Liver (tissue), 3 donors: ENCODE measurements at regions not wholly inside any gene's neighbourhood (a gene's known extent, or its start where the extent isn't known, plus 50 kb on each side); places are given as distances from the start of the nearest gene placed in this dataset.

Source experiments
- NR2F2 ChIP-seq: IDR thresholded peaks from 2 replicates; pipeline ENCODE4 v1.6.1; 2016; ENCODE audit warnings: antibody characterized with exemption
- SP1 ChIP-seq: IDR thresholded peaks from 2 replicates; pipeline ENCODE4 v1.6.1; 2018; ENCODE audit warnings: antibody characterized with exemption, mild to moderate bottlenecking
- TAF1 ChIP-seq: conservative IDR thresholded peaks from 2 replicates; pipeline ENCODE4 v1.6.1; 2016; ENCODE audit warnings: antibody characterized with exemption, mild to moderate bottlenecking
- TF ChIP-seq, protein P1 (sequence below): fragments of 150-350 bp; IDR thresholded peaks from 2 replicates; pipeline ENCODE4 v1.5.1; 2017; ENCODE audit warnings: improper control_type of control experiment, low read depth, low read length; ENCODE audit not compliant: missing input control
- donor health status: healthy.
- donor health status: healthy.

DNA sequence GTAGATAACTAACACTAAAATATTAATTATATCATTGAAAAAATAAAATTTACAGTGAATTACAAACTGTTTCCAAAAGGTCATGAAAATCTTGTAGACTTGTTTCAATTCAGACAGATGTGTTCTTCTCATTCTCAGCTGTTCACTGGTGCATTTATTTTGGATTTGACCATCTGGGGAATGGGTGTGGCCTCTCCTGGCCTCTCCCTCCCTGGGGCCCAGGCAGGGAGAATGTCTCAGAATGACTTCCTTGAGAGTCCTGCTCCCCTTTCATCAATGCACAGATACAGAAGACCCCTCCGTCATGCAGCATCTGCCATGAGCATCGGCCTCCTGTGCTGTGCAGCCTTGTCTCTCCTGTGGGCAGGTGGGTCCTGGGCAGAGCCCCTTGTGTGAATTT lies 192.8 kb upstream of the PRSS58 start:
- no peak for TF ChIP-seq SP1
- TF ChIP-seq, protein P1, sequence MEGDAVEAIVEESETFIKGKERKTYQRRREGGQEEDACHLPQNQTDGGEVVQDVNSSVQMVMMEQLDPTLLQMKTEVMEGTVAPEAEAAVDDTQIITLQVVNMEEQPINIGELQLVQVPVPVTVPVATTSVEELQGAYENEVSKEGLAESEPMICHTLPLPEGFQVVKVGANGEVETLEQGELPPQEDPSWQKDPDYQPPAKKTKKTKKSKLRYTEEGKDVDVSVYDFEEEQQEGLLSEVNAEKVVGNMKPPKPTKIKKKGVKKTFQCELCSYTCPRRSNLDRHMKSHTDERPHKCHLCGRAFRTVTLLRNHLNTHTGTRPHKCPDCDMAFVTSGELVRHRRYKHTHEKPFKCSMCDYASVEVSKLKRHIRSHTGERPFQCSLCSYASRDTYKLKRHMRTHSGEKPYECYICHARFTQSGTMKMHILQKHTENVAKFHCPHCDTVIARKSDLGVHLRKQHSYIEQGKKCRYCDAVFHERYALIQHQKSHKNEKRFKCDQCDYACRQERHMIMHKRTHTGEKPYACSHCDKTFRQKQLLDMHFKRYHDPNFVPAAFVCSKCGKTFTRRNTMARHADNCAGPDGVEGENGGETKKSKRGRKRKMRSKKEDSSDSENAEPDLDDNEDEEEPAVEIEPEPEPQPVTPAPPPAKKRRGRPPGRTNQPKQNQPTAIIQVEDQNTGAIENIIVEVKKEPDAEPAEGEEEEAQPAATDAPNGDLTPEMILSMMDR = no peak
- TF ChIP-seq NR2F2 = no peak
- TF ChIP-seq TAF1 = no peak
